GM19468 (cell line): ENCODE measurements at regions not wholly inside any gene's neighbourhood (a gene's known extent, or its start where the extent isn't known, plus 50 kb on each side); places are given as distances from the start of the nearest gene placed in this dataset.

Source experiments
- ATAC-seq: cut with Tn5 transposase; IDR thresholded peaks from one replicate; pipeline ENCODE4 v1.9.1; 2021; ENCODE audit warnings: mild to moderate bottlenecking, moderate library complexity, moderate number of reproducible peaks; ENCODE audit not compliant: unreplicated experiment; ENCODE audit errors: extremely low read depth

DNA sequence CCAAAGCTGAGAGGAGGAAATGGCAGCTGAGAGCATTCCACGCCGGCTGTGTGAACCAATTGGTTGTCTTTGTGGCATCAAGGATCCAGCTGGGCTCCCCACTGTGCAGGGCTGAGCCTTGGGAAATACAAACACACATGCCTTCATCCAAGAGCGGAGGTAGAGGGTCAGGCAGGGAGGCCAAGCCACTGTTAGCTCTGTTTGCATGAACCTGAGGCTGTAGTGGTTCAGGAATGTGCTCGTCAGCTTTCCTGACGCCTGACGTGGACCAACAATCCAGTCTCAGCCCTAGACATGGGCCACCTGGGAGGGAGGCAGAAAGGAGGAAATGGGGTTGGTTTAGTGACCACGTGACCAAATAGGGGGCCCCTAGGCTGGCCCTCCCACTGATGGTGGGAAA, 276.9 kb downstream of the TLE3 start:
- no peak for ATAC-seq

DNA sequence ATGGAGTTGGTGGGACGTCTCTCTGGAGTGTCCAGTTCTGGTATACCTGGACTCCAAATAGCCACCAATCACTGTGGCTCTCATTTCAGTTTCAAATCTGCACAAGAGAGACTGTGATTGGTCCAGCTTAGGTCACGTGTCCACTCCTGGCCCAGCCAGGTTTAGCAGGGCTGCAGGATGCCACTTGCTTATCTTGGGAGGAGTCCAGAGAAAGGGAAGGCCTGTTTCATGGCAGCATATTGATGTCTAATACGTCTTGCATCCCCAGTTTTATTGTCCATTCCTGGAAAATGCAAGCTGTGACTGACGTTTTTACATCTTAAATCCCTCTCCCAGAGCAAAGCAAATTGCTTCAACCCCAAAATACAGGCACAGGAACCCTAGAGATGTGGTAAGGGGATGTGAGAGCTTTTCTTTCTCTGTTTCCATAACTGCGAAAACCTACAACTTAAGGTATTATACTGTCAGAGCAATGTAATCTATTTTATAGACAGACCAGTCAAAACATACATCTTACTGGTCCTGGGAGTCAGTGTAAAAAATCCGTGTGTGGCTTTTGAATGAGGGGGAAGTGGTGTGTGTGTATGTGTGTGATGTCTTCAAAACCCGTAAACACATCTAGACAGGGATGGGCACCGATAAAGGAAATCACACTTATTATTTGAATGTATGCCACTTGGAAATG, 274.4 kb downstream of the TLE3 start:
- no peak for ATAC-seq

DNA sequence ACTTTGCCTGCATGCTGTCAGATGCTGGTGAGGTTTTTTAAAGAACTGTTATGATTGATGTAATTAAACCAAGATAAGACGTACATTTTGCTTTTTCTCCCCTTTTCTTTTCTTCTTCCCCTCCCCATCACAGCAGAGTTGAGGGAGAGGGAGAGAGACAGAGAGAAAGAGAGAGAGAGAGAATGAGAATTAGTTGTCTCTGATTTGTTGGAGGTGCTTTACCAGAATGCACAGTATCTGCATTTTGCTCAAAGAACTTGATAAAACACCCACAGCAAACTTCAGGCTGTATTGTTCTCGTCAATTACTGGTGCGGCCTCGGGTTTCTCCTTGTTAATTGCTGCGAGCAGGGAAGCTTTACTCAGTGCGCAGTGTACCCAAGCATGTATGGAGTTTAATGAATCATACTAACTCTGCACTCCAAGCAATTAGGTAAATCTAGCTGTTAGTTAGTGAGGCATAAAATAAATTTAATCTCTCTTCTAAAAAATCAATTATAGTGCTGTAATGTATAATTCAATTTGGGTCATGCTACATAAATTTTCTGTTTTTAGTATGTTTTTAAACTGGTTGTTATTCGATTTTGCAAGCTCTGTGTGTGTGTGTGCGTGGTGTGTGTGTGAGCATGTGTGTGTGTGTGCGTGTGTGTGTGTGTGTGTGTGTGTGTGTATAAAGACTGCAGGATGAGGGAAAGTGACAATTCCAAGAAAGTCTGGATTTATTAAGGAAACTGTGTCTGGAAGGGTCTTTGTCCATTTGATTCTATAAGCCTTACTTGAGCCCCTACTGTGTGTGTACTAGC, 273.4 kb downstream of the TLE3 start:
- no peak for ATAC-seq

DNA sequence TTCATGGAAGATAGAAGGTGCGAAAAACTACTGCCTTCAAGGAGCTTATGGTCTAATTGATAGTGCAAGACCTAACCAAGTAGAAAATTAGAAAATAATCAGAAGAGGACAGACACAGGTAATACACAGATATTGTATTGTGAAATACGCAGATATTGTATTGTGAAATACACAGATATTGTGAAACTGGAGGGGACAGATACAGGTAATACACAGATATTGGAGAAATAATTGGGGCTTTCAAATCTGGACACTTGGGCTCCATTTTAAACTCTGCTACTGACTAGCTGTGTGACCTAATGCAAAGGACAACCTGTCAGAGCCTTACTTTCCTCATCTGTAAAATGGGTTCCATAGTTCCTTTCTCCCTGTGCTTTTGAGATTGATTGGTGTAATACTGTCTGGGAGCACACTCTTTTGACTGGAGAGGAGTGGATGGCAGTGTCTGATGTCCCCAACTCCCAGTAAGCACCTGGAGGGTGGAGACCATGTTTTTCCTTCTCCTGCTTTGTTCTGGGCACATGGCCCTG, 272.8 kb downstream of the TLE3 start:
- no peak for ATAC-seq

- ATAC-seq = no peak
Observed at GRCh38 chr15:69825941-69826818, 271.5 kb downstream of the TLE3 start.

- no peak for ATAC-seq
Observed at GRCh38 chr15:69826819-69827175, 270.9 kb downstream of the TLE3 start.

DNA sequence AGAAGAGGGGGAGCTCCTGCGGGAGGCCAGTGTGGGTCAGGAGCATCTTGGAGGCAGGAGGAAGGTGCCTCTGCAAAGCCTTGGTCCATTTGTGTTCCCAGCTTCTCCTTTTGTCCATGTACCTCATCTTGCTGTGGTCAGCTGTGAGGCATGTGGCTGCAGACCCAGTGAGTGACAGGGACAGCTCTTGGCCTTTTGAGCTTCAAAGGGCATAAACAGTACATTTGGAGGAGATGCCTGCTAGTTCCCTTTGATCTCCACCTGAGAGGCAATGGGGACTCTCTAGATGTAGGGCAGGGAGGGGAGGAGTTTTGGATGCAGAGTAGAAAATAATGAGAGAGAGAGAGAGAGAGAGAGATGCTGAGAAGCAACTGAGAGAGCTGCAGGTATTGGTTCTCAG, 270.0 kb downstream of the TLE3 start:
- no peak for ATAC-seq

DNA sequence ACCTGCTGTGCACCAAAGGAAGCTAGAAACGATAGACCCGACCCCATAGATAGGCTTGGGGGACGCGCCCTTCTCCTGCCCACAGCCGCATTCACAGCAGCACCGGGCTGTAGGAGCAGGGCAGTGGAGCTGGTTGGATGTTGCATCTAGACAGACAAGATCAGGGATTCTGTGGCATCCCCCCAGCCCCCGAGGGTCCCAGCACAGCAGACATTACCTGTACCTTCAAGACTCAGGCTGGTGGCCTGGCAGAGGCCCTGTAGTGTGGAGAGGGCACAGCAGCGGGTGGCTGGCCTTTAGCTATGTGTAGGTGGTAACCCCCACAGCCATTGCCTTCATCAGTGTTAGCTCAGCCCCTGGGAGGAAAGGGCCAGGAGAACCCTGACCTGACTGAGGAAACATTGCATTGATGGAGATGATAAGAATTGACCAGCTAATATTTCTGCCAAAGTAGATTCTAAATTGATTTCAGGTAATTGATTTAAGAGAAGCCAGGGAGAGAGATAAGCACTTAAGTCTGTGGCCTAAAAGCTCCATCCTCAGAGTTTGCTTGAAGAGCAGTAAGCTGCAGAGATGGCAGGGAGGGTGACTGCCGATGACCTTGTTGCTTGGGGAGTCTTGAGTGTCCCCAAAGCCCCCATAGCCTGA, 269.4 kb downstream of the TLE3 start:
- ATAC-seq = no peak

DNA sequence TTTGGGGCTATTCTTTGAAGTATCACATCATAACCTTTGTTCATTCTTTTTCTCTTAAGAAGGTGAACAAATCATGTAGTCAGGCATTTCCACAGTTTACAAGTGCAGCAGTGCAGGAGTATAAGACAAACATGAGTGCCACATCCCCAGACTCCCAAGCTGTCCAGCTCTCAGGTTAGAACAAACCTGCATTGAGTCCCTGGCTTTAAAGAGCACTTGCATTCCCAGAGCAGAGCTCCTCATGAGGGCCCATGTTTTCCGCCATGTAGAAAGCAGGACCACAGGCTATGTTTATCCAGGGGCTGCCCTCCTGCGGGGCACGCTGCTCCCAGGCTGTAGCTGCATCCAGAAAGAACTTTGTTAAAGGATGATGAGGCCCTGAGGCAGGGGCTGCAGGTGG, 267.7 kb downstream of the TLE3 start:
- no peak for ATAC-seq

- no peak for ATAC-seq
Observed at GRCh38 chr15:69830430-69830829, 267.3 kb downstream of the TLE3 start.

GRCh38 chr15:69830876-69831275, 266.8 kb downstream of the TLE3 start:
- ATAC-seq = no peak

GRCh38 chr15:69834267-69834666, 263.4 kb downstream of the TLE3 start:
- no peak for ATAC-seq

DNA sequence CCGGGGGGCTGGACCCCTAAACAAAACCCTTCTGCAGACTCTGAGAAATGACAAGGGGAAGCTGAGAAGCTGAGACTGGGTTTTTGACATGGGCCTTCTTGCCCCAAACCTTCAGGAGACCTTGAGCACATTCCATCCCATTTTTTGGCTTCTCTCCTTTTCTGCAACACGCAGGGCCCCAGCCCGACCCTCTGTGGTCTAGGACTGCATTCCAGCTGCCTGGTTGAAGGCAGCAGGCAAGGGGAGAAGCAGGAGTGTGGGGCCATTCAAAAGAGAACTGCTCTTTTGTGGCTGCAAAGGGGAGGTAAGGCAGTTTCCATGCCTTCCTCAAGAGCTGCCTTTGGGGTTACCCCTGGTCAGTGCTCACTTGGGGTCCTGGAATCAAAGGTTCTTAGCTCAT, 263.0 kb downstream of the TLE3 start:
- no peak for ATAC-seq

DNA sequence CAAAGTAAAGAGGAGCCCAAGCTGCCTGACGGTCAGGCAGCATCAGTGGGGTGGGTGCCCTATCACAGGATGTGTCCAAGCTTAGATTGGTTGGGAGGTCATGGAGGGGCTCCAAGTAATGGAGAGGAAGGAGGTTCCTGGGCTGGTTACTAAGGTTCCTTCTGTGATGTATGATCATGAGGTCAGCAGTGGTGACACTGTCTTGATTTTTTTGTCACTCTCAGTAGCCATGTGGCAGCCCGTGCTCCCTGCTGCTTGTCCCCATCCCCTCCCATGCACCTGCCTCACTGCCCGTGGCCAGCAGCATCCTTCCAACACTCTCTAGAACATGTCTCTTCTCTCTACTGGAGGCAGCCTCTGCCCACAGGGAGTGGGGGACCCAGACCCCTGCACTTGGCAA, 261.7 kb downstream of the TLE3 start:
- ATAC-seq = no peak

- no peak for ATAC-seq
Observed at GRCh38 chr15:69836526-69837230, 261.0 kb downstream of the TLE3 start.

GRCh38 chr15:69838338-69838737, 259.4 kb downstream of the TLE3 start:
- ATAC-seq = no peak

DNA sequence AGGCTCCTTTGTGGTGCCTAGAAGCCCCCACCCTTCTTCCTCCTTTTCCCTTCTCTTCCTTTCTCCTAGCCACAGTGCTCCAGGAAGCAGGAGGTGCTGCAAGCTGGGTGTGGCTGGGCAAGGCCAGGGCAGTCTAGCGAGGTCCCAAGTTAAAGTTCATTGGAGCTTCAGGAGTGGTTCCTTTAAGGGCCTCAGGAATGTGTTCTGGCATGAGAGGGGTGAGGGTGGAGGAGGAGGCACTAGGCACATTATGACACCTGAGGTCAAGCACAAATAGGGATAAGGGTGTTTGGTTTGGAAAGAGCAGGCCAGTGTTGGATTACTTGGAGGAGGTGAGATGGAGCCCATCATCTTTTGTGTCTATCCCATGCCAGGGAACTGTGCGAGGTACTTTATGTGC, 258.7 kb downstream of the TLE3 start:
- ATAC-seq = no peak

DNA sequence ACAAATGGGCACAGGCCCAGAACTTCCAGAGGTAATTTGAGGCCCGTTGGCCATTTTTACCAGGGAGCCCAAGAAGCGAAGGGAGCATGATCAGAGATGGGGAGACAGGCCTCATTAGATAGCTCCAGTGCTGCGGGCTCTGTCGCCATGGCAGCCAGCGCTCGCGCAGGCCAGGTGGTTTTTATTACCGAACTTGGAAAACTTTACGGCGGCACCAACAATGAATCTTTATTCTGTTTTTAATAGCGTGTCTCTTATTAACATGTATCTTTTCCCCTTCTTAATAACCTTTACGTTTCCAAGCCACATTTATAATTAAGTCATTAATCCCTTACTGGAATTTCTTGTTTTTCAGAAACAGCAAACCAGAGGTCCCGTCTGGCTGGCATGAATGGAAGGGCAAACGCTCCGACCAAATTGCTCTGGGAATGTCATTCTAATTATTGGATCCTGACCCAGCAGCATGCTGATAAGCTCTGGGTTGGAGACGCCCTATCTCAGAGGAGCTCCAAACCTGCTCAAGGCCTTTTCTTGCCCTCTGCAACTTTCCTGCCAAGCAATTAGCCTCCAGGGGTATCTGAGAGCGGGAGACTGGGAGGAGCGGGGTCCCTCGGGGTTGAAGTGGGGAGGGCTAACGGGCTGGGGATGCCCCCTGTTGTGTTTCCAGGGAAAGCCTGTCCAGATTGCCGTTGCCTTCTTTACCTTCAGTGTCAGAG, 256.4 kb downstream of the TLE3 start:
- ATAC-seq = no peak

DNA sequence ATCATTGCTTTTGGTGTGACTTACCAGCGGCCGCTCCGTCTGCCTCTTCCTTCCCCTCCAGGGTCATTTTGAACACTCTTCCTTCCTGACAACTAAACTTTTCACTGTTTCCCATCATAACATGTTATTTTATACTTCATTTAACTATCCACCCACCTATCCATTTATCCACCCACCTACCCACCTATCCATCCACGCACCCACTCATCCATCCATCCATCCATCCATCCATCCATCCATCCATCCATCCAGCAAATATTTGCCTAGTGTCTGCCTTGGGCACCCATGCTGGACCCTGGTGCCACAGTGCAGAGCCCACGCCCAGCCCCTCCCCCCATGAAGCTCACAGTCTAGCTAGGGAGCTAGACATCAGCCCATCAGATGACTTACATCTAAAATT, 254.9 kb downstream of the TLE3 start:
- no peak for ATAC-seq
